HCT116 (cell line): ENCODE measurements at regions not wholly inside any gene's neighbourhood (a gene's known extent, or its start where the extent isn't known, plus 50 kb on each side); places are given as distances from the start of the nearest gene placed in this dataset.

ENCODE experiments used
- CTCF ChIP-seq, 3 experiments: fragments of 200-600 bp in 1 of 3; sonication (generic) in 1 of 3; IDR thresholded peaks in 2 of 3; conservative IDR thresholded peaks in 1 of 3; 2 replicates each; pipeline ENCODE4 v1.5.1; 2012 to 2017; ENCODE audit warnings: low read depth in 2 of 3, low read length in 2 of 3, antibody characterized with exemption in 1 of 3, borderline replicate concordance in 1 of 3, control low read depth in 1 of 3, mild to moderate bottlenecking in 1 of 3, mixed read lengths in 1 of 3, mixed run types in 1 of 3, moderate library complexity in 1 of 3; ENCODE audit not compliant: insufficient read depth in 1 of 3
- EZH2 ChIP-seq: fragments of 200-600 bp; sonication (generic); IDR thresholded peaks from 2 replicates; pipeline ENCODE4 v1.6.1; 2017; ENCODE audit warnings: antibody characterized with exemption, mixed run types
- POLR2A ChIP-seq: IDR thresholded peaks from 2 replicates; pipeline ENCODE4 v1.7.0; 2011; ENCODE audit warnings: borderline replicate concordance; ENCODE audit not compliant: insufficient read depth, insufficient read length; ENCODE audit errors: extremely low read depth
- YY1 ChIP-seq: IDR thresholded peaks from 2 replicates; pipeline ENCODE4 v1.6.1; 2011; ENCODE audit warnings: low read length, low read depth, moderate library complexity, mild to moderate bottlenecking; ENCODE audit not compliant: insufficient replicate concordance; ENCODE audit errors: extremely low read depth
- TF ChIP-seq, protein P1 (sequence below): IDR thresholded peaks from 2 replicates; pipeline ENCODE4 v1.6.1; 2012; ENCODE audit warnings: low read depth

- TF ChIP-seq CTCF (IDR thresholded peaks at IDR 0.05 in 2 of 3, conservative IDR thresholded peaks at IDR 0.05 in 1 of 3; ENCODE audit: borderline replicate concordance in 1 of 3, insufficient read depth in 1 of 3, low read depth in 2 of 3, low read length in 2 of 3) (no peak), YY1 (no peak), EZH2 (no peak), POLR2A (no peak)
- TF ChIP-seq, protein P1, sequence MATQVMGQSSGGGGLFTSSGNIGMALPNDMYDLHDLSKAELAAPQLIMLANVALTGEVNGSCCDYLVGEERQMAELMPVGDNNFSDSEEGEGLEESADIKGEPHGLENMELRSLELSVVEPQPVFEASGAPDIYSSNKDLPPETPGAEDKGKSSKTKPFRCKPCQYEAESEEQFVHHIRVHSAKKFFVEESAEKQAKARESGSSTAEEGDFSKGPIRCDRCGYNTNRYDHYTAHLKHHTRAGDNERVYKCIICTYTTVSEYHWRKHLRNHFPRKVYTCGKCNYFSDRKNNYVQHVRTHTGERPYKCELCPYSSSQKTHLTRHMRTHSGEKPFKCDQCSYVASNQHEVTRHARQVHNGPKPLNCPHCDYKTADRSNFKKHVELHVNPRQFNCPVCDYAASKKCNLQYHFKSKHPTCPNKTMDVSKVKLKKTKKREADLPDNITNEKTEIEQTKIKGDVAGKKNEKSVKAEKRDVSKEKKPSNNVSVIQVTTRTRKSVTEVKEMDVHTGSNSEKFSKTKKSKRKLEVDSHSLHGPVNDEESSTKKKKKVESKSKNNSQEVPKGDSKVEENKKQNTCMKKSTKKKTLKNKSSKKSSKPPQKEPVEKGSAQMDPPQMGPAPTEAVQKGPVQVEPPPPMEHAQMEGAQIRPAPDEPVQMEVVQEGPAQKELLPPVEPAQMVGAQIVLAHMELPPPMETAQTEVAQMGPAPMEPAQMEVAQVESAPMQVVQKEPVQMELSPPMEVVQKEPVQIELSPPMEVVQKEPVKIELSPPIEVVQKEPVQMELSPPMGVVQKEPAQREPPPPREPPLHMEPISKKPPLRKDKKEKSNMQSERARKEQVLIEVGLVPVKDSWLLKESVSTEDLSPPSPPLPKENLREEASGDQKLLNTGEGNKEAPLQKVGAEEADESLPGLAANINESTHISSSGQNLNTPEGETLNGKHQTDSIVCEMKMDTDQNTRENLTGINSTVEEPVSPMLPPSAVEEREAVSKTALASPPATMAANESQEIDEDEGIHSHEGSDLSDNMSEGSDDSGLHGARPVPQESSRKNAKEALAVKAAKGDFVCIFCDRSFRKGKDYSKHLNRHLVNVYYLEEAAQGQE = no peak
These were observed 308.2 kb downstream of the KLHL13 start for GRCh38 chrX:117808426-117808825.
